ENCODE measurements at regions not wholly inside any gene's neighbourhood (a gene's known extent, or its start where the extent isn't known, plus 50 kb on each side); places are given as distances from the start of the nearest gene placed in this dataset.

DNA sequence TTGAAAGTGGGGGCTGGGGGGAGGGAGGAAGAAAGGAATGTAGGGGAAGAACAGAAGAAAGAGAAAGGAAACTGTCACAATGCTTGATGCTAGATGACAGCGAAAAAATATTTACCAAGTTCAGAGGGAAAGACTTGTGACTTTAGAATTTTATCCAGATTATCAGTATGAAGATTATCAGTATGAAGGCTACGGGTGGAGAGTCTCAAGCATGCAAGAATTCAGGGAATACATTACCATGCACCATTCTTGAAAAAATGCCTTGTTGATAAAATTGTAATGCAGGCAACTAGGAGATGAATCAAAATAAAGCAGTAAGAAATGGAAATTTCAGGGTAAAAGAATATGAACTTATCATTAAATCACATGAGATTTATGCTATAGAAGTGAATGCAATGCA, 376.8 kb downstream of the PCNX1 start:
- TF ChIP-seq, protein P1, sequence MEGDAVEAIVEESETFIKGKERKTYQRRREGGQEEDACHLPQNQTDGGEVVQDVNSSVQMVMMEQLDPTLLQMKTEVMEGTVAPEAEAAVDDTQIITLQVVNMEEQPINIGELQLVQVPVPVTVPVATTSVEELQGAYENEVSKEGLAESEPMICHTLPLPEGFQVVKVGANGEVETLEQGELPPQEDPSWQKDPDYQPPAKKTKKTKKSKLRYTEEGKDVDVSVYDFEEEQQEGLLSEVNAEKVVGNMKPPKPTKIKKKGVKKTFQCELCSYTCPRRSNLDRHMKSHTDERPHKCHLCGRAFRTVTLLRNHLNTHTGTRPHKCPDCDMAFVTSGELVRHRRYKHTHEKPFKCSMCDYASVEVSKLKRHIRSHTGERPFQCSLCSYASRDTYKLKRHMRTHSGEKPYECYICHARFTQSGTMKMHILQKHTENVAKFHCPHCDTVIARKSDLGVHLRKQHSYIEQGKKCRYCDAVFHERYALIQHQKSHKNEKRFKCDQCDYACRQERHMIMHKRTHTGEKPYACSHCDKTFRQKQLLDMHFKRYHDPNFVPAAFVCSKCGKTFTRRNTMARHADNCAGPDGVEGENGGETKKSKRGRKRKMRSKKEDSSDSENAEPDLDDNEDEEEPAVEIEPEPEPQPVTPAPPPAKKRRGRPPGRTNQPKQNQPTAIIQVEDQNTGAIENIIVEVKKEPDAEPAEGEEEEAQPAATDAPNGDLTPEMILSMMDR (IDR thresholded peaks at IDR 0.05; ENCODE audit: borderline replicate concordance, extremely low read depth, low read length, poor library complexity, severe bottlenecking), result no peak
- no peak for TF ChIP-seq EZH2 (IDR thresholded peaks at IDR 0.05; ENCODE audit: borderline replicate concordance, low read depth, low read length, severe bottlenecking)

Measured in DND-41 (cell line).